Endothelial cell of umbilical vein (primary cell): ENCODE measurements at regions not wholly inside any gene's neighbourhood (a gene's known extent, or its start where the extent isn't known, plus 50 kb on each side); places are given as distances from the start of the nearest gene placed in this dataset.

Experiments used
- BruUV-seq: library from RNA; stranded (reverse); fragments of 400-500 nt; replicated peaks from 2 replicates; lab custom pipeline; 2021; lab: Mats Ljungman, UMichigan
- CTCF ChIA-PET: fragments of 300-600, 350-600 bp; sonication (Branson Sonifier 250); formaldehyde crosslinking; loops from one replicate; lab custom pipeline; 2021; ENCODE audit warnings: antibody characterized with exemption, inconsistent platforms; lab: Charles Lee
- POLR2A ChIA-PET: fragments of 300-600, 350-600 bp; sonication (Branson Sonifier 250); formaldehyde crosslinking; loops from one replicate; lab custom pipeline; 2021; ENCODE audit warnings: antibody characterized with exemption, inconsistent platforms; lab: Charles Lee
- DNase-seq: peaks from one replicate; pipeline ENCODE4 v3.0.0-alpha.2; 2011; ENCODE audit warnings: low read depth, low spot score
- FAIRE-seq: peaks from 2 replicates; lab custom pipeline; 2011; peaks lifted over from hg19 to GRCh38; lab: Jason Lieb, UNC
- H2AFZ ChIP-seq: 2 replicates; pipeline ENCODE4 v1.6.0; 2012; ENCODE audit warnings: low read depth, low read length, control low read depth, inconsistent platforms
- H3K27ac ChIP-seq: 2 replicates; pipeline ENCODE4 v1.5.1; 2011; ENCODE audit warnings: low read depth, mild to moderate bottlenecking, control low read depth, low read length, moderate library complexity; ENCODE audit not compliant: insufficient read depth
- H3K27me3 ChIP-seq, 2 experiments: 2 replicates each; pipeline versions ENCODE4 v1.6.0 to v1.6.1; 2011; ENCODE audit warnings: low read length in 2 of 2, mixed read lengths in 1 of 2; ENCODE audit not compliant: control insufficient read depth in 2 of 2, insufficient read depth in 2 of 2
- H3K36me3 ChIP-seq, 2 experiments: 2 replicates in 1 of 2; 3 replicates in 1 of 2; pipeline ENCODE4 v1.5.1; 2011; ENCODE audit warnings: low read length in 2 of 2, mild to moderate bottlenecking in 1 of 2, moderate library complexity in 1 of 2; ENCODE audit not compliant: control insufficient read depth in 2 of 2, insufficient read depth in 2 of 2; ENCODE audit errors: extremely low read depth in 1 of 2
- H3K4me1 ChIP-seq: 3 replicates; pipeline ENCODE4 v1.5.1; 2011; ENCODE audit warnings: mild to moderate bottlenecking, low read length; ENCODE audit not compliant: control insufficient read depth, insufficient read depth; ENCODE audit errors: extremely low read depth
- H3K4me2 ChIP-seq: 2 replicates; pipeline ENCODE4 v1.6.1; 2011; ENCODE audit warnings: low read length, control low read depth, mixed read lengths; ENCODE audit not compliant: insufficient read depth
- H3K4me3 ChIP-seq, 3 experiments: fragments of 200-600 bp in 1 of 3; sonication (generic), shearing (Covaris generic) in 1 of 3; replicated peaks in 1 of 3; 2 replicates each; pipeline ENCODE4 v1.5.1; 2011 to 2016; ENCODE audit warnings: control low read depth in 3 of 3, low read length in 3 of 3, mild to moderate bottlenecking in 2 of 3, inconsistent platforms in 1 of 3, low read depth in 1 of 3, moderate library complexity in 1 of 3; ENCODE audit not compliant: insufficient read depth in 1 of 3
- H3K79me2 ChIP-seq: 2 replicates; pipeline ENCODE4 v1.6.0; 2012; ENCODE audit warnings: low read length, inconsistent platforms; ENCODE audit not compliant: control insufficient read depth, insufficient read depth
- H3K9ac ChIP-seq: replicated peaks from 2 replicates; pipeline ENCODE3; 2011; ENCODE audit warnings: low read length, control low read depth; ENCODE audit not compliant: insufficient read depth; ENCODE audit errors: extremely low read depth
- H3K9me1 ChIP-seq: replicated peaks from 3 replicates; pipeline ENCODE4 v1.6.0; 2011; ENCODE audit warnings: mild to moderate bottlenecking, low read length; ENCODE audit not compliant: control insufficient read depth, insufficient read depth; ENCODE audit errors: extremely low read depth
- H3K9me3 ChIP-seq: replicated peaks from 2 replicates; pipeline ENCODE4 v1.5.1; 2012; ENCODE audit warnings: low read length, inconsistent platforms; ENCODE audit not compliant: control insufficient read depth, insufficient read depth
- H4K20me1 ChIP-seq: replicated peaks from 2 replicates; pipeline ENCODE3; 2011; ENCODE audit warnings: mild to moderate bottlenecking, low read length; ENCODE audit not compliant: control insufficient read depth, insufficient read depth; ENCODE audit errors: extremely low read depth
- CTCF ChIP-seq, 2 donors: IDR thresholded peaks; 1 replicate in 1 of 2; 2 replicates in 1 of 2; pipeline ENCODE4 v1.5.1; 2011; ENCODE audit warnings: low read length in 2 of 2, mild to moderate bottlenecking in 2 of 2, moderate library complexity in 2 of 2, control low read depth in 1 of 2, inconsistent platforms in 1 of 2, low read depth in 1 of 2; ENCODE audit not compliant: insufficient read depth in 1 of 2; ENCODE audit errors: extremely low read depth in 1 of 2
- EZH2 ChIP-seq: IDR thresholded peaks from 2 replicates; pipeline ENCODE4 v1.6.1; 2012; ENCODE audit warnings: borderline replicate concordance, low read depth, mild to moderate bottlenecking, moderate library complexity, low read length, inconsistent platforms; ENCODE audit not compliant: severe bottlenecking
- FOS ChIP-seq: IDR thresholded peaks from 2 replicates; pipeline ENCODE4 v1.6.1; 2011; ENCODE audit warnings: mild to moderate bottlenecking, low read length, moderate library complexity, borderline replicate concordance; ENCODE audit not compliant: insufficient read depth
- GATA2 ChIP-seq: IDR thresholded peaks from 2 replicates; pipeline ENCODE4 v1.7.0; 2011; ENCODE audit warnings: low read depth, mild to moderate bottlenecking, moderate library complexity, mixed read lengths, low read length; ENCODE audit not compliant: insufficient read length, insufficient read depth
- JUN ChIP-seq: IDR thresholded peaks from 2 replicates; pipeline ENCODE4 v1.6.1; 2011; ENCODE audit warnings: borderline replicate concordance, low read depth; ENCODE audit not compliant: insufficient read length, insufficient read depth
- MAX ChIP-seq: IDR thresholded peaks from 2 replicates; pipeline ENCODE4 v1.6.1; 2011; ENCODE audit not compliant: insufficient read depth, insufficient read length
- MYC ChIP-seq: IDR thresholded peaks from one replicate; pipeline ENCODE4 v1.6.1; 2011; ENCODE audit warnings: mild to moderate bottlenecking, low read depth, low read length
- POLR2A ChIP-seq: IDR thresholded peaks from 2 replicates; pipeline ENCODE4 v1.6.1; 2012; ENCODE audit warnings: low read depth, mild to moderate bottlenecking, control low read depth, low read length
- POLR2AphosphoS5 ChIP-seq: IDR thresholded peaks from 2 replicates; pipeline ENCODE4 v1.6.1; 2012; ENCODE audit warnings: low read depth, mild to moderate bottlenecking, control low read depth, low read length, moderate library complexity; ENCODE audit not compliant: insufficient read depth
- dilution Hi-C: fragments of 300-500 bp; cut with MboI; formaldehyde crosslinking; loops from one replicate; pipeline ENCODE4 v1.15.0; 2019; ENCODE audit warnings: low sequenced_read_pairs; ENCODE audit not compliant: extremely low pct_ligation_motif_present
- intact Hi-C: fragments of 100-400 bp; cut with micrococcal nuclease; formaldehyde crosslinking; loops from one replicate; pipeline ENCODE4 v1.10.0; 2022

- Histone ChIP-seq H3K9me3 (no peaks in the 10 kb centered on the region), H3K27ac (no peak overlapping the region), H3K4me1 (no peaks in the 10 kb centered on the region), H3K4me2 (no peak overlapping the region), H3K36me3 (no peaks in the 10 kb centered on the region), H3K4me3 (no peak overlapping the region), H2AFZ (no peak overlapping the region), H3K27me3 (no peaks in the 10 kb centered on the region), H3K9me1 (no peaks in the 10 kb centered on the region), H3K9ac (no peak overlapping the region), H4K20me1 (no peaks in the 10 kb centered on the region), H3K79me2 (no peaks in the 10 kb centered on the region)
- FAIRE-seq (no peak), DNase-seq (no peak)
- CTCF ChIA-PET: no interaction called here
- TF ChIP-seq JUN: no peak
- TF ChIP-seq FOS: no peak
- TF ChIP-seq POLR2AphosphoS5: no peak
- no peak for TF ChIP-seq CTCF (IDR thresholded peaks at IDR 0.05; ENCODE audit: extremely low read depth in 1 of 2, insufficient read depth in 1 of 2, low read depth in 1 of 2, low read length in 2 of 2)
- no peak for TF ChIP-seq EZH2
- no peak for TF ChIP-seq MYC
- no peak for TF ChIP-seq GATA2
- TF ChIP-seq POLR2A: no peak
- no peak for TF ChIP-seq MAX
- intact Hi-C loops: no loop called here
- dilution Hi-C loops: no loop called here
- no TSS peak for BruUV-seq
- POLR2A ChIA-PET: no interaction called here
These were observed 201.8 kb downstream of the TTLL2 start for GRCh38 chr6:167526465-167527368.
